Left lobe of liver (tissue), 2 donors: ENCODE measurements at regions not wholly inside any gene's neighbourhood (a gene's known extent, or its start where the extent isn't known, plus 50 kb on each side); places are given as distances from the start of the nearest gene placed in this dataset.

Experiments
- ATAC-seq: fragments of 200-7000 bp; cut with Tn5 transposase; one replicate; pipeline ENCODE4 v1.9.1; 2020; ENCODE audit warnings: mild to moderate bottlenecking, moderate library complexity
- DNase-seq: peaks from one replicate; pipeline ENCODE4 v3.0.0-alpha.2; 2020; ENCODE audit warnings: low spot score
- donor health status: DM: no; HTN: no; CAD: no; lungs with moderate emphysema.
- donor health status: DM: no; HTN: yes; CAD: no.

DNA sequence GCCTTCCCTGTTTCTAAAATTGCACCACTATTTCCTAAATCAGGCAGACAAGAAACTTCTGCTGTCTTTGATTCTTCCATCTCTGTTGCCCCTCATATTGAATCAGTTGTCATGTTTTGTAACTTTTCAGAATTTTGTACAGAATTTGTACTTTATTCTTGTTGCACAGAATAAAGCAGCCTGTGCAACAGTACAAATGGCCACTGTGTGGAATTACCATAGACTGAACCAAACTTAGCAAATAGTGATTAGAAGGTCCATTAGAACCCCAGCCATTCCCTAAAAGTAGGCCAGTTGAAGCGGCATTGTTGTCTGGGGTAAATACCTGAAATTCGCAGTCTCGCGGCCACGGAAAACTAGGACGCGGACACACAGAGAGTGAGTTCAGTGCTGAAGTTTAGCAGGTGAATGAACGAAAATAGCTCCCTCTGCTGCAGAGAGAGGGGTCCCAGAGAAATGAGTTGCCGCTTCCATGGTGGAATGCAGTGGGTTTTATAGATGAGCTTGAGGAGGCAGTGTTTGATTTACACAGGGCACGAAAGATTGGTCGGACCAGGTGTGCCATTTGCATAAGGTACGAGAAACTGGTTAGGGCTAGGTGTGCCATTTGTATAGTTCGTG lies 71.8 kb downstream of the C4orf33 start:
- ATAC-seq (peak; percentile 36), DNase-seq (no peak)

- DNase-seq (no peak), ATAC-seq (no peak)
Observed at GRCh38 chr4:129172181-129172580, 76.2 kb downstream of the C4orf33 start.

DNA sequence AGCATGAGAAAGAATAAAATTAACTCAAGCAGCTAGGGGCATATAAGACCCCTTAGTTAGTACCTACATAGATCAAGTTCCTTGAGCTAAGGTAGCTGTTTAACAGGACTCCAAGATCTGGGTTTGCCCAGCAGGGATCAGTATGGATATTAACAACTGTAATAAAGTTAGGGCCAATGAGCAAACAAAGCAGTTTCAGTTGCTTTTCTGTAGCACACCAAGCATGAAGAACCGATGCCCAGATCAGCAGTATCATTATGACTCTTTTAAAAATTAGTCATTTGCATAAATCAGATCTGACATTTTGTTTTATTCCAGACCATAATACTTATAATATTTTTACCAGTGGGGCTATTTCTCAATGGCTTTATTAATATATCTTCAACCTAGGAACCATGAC lies 80.9 kb downstream of the C4orf33 start:
- ATAC-seq, result no peak
- no peak for DNase-seq

DNA sequence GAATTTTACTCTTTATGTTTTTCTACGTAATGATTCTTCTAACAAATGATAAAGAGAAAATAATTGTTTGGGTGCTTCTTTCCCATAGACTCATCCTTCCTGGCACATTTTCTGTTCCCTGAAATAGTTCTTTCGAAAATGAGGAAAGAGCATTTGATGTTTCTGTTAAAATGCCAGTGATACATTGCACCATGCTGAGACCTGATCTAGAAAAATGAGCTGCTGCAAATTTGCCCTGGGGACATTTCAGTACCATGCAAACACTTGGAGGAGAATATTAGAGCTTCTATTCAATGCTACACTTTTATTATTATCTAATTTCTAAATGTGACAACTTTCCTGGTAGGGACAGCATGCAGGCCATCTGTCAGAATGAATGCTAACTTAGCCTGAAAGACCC lies 83.3 kb downstream of the C4orf33 start:
- ATAC-seq, result no peak

GRCh38 chr4:129189630-129190029 lies 93.7 kb downstream of the C4orf33 start:
- ATAC-seq (peak; percentile 98), DNase-seq (peak; percentile 42)

More for the DNA sequence above, 83.3 kb downstream of the C4orf33 start:
- DNase-seq, result no peak

- DNase-seq, result no peak
- ATAC-seq, result peak; percentile 67
Observed at GRCh38 chr4:129193357-129194100, 97.6 kb downstream of the C4orf33 start.

DNA sequence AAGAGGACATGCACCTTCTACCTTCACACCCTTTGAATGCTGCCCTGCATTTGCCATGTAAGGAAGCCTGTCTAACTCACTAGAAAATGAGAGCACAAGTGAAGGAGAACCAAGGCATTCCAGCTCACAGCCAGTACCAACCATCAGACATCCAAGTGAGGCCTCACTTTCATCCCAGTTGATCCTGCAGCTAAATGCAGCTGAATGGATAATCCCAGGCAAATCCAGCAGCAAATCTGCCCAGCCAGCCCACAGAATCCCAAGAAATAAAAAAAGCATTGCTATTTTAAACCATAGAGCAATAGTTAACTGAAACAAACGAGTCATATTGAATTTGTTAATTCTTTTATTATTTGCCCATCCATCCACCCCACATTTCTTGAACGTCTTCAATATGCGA lies 112.5 kb downstream of the C4orf33 start:
- ATAC-seq, result no peak
- no peak for DNase-seq

- ATAC-seq, result peak; percentile 82
- DNase-seq, result no peak
Observed at GRCh38 chr4:129213692-129214091, 117.7 kb downstream of the C4orf33 start.

DNA sequence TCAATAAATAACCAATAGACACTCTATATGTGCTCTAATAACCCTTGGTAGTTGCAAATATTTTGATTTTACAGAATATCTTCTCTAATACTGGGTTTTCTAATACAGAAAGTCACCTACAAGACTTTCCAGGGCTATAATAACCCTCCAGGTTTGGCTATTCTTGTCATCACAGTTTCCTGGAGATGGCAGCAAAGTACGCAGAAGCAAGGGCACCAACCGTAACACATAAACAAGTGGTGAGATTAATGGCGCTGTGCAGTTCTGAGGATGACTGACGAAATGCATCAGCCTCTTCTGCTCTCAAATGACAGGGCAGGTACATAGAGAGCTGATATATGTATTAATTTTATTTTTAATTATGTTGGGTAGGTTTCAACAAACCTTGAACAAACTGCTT lies 122.4 kb downstream of the C4orf33 start:
- peak; percentile 98 for ATAC-seq

GRCh38 chr4:129218897-129219296 lies 122.9 kb downstream of the C4orf33 start:
- no peak for ATAC-seq
- no peak for DNase-seq

More for the DNA sequence above, 122.4 kb downstream of the C4orf33 start:
- DNase-seq, result no peak

- ATAC-seq (no peak), DNase-seq (no peak)
Observed at GRCh38 chr4:129220254-129220653, 124.3 kb downstream of the C4orf33 start.

- DNase-seq (no peak), ATAC-seq (no peak)
Observed at GRCh38 chr4:129223945-129224344, 128.0 kb downstream of the C4orf33 start.

GRCh38 chr4:129230846-129231245 lies 134.9 kb downstream of the C4orf33 start:
- DNase-seq (no peak), ATAC-seq (no peak)

DNA sequence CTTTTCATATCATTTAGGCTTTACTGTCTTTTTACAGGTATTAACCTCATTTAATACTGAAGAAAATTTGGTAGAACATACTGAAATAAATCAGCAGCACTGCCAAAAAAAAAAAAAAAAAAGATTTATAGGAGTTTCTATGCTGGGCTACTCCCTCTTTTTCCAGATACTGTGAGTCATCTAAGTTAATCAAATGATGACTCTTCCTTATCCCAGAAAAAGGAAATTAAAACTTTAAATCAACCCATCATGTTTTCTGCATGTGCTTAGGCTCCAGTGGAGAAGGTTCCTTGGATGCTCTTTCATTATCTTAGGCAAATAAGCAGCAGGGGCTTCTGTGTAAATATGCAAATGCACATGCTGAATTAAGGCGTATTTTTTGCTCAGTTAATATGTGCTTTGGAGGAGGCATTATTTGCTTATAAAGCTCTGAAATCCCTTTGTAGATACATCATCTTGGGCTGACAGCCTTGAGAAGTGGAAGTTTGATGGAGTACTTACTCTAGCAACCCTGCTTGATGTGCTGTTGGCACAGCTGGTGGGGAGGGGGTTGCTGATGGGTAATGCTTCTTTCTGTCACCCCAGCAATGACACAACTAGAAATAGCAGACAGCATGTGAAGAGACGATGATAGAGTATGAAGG lies 136.1 kb downstream of the C4orf33 start:
- ATAC-seq (no peak), DNase-seq (no peak)

DNA sequence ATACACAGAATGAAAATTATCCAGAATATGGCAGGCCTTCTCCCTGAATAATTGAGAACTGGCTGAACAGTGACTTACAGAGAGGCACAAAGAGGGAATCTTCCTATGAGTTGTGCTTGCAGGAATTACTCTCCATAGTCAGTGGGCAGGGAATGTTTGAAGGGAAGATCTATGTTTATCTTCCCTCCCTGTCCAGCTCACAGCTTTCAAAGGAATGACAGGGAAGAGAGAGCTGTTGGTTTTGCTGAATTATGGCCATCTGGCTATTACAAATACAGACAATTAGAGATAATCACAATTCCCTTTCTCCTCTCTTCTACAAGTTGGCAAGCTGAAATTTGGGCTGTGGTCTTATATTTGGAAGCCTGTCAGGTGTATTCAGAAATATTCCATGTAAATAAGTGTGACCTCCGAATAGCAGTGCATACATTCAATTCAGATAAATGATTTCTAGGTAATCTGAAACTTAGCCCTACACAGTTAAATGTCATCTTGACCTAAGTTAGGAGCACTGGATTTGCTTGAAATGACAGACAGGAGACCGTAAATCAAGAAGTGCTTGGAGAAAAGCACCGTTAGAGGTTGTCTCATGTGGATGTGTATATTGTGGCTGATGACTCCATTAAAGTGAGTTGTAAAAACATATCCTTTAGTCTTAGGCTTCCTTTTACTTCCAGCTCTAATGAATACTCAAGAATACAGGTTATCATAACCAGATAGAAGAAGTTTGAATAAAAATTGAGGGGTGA lies 136.8 kb downstream of the C4orf33 start:
- DNase-seq (no peak), ATAC-seq (no peak)

GRCh38 chr4:129233691-129234090 lies 137.7 kb downstream of the C4orf33 start:
- DNase-seq, result no peak
- ATAC-seq, result no peak

DNA sequence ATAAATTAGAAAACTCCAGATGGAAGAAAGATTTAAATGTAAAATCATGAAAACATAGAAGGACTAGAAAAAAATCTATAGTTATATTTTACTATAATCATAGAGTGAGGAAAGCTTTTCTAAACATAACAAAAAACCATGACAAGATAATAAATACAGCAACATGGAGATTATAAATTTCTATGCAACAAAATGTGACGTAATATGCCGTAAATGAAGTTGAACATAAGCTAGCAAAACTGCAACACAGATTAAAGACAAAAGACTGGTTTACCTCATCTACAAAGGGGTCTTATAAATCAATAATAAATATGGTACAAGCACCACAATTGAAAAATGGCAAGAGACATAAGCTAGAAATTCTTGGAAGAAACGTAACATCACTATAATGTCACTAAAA lies 140.4 kb downstream of the C4orf33 start:
- DNase-seq (no peak), ATAC-seq (no peak)

DNA sequence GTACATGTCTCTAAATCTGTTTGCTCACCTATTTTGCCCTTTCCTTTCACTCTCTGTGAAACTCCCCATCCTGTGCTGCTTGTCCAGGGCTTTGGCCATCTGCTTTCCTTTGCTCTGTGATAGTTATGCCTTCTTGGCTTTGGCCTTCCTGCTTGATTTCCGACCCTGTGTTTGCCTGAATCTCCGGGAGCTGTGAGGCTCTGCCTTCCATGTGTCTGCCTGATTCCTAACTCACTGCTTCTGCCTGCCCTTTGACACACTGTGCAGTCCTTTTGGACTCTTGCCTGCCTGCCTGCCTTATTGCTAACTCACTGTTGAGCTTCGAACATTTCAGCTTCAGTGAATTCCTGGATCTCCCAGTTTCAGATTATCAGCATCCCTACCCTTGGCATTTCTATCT lies 143.1 kb downstream of the C4orf33 start:
- peak; percentile 99 for ATAC-seq
- peak; percentile 62 for DNase-seq

DNA sequence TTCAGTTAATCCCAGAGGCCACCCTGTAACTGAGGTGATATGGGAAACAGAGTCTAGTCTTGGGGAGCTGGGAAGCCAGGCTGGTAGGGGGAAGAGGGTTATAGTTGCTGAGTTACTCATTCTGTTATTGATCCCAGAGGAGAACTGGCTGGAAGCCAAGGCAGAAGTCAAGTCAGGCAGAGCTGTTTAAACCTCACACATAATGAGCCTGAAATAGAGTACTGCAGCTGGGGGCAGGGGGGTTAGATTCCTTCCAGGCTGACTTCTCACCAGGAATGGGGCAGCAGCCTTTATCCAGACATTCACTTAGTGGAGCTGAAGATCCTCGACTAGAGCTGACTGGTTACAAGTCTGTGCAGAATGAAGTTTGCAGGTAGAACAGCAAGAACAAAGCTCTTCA lies 144.9 kb downstream of the C4orf33 start:
- ATAC-seq (peak; percentile 76), DNase-seq (peak; percentile 53)

GRCh38 chr4:129246145-129246544 lies 150.2 kb downstream of the C4orf33 start:
- DNase-seq (no peak), ATAC-seq (no peak)

DNA sequence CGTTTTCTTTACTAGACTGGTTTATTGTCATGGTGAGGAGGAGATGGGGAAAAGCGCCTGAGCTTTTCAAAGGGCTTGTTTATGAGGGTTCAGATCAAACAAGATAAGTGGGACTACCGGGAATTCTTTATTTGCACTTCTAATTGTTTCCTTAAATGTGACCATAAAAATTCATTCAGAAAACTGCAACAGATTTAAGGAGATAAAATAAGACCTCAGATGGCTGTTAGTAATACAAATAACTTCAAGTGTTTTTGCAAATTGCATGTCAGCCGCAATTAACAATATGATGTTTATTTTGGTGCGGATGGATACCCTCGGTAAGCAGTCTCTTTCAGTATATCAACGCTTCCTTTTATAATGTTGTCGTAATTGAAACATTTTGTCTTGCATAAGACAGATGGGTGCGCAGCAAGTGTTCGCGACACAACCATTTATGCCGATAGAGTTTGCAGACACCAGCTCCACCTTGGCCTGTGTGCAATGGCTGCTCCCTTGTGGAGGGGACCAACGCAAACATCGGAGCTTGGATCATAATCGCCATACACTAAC lies 151.0 kb downstream of the C4orf33 start:
- ATAC-seq, result no peak
- no peak for DNase-seq
